NT2/D1 (cell line): ENCODE measurements at regions not wholly inside any gene's neighbourhood (a gene's known extent, or its start where the extent isn't known, plus 50 kb on each side); places are given as distances from the start of the nearest gene placed in this dataset.

ENCODE experiments used
- YY1 ChIP-seq: IDR thresholded peaks from 2 replicates; pipeline ENCODE4 v1.6.1; 2011; ENCODE audit not compliant: insufficient read length, insufficient read depth
- ZNF274 ChIP-seq: IDR thresholded peaks from 2 replicates; pipeline ENCODE4 v1.6.1; 2011; ENCODE audit warnings: mild to moderate bottlenecking, low read depth, low read length

DNA sequence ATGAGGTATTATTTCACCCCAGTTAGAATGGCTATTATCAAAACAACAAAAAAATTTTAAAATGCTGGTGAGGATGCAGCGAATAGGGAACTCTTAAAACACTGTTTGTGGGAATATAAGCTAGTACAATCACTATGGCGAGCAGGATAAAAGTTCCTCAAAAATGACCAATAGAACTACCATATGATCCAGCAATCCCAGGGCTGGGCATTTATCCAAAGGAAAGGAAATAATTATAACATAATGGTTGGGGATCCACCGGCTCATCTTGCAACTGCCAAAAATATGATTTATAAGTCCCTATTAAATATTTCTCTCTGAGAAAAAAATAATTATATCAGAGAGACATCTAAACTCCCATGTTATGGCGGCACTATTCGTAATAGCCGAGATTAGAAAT lies 127.6 kb upstream of the MME start:
- TF ChIP-seq ZNF274 (no peak), YY1 (no peak)
